ENCODE measurements at regions not wholly inside any gene's neighbourhood (a gene's known extent, or its start where the extent isn't known, plus 50 kb on each side); places are given as distances from the start of the nearest gene placed in this dataset.

DNA sequence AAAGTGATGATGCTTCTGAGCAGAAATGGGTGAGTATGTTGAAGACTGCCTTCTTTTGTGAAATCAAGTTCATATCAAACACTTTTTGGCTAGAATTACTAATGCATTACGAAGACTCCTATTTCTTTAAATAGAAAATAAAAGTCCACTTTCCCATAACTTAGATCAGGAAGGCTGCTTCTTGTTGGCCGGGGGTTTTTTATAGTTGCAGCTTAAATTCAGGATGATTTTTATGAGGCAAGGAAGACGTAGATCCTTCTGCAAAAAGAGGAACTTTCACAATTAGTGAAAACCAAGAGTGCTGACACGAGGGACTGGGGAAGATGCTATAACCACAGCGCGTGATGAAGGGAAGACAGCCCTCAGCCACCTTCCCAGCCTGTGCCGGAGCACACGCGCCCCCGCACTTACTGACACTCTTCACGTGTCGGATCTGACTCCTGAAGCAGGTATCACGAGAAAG, 206.1 kb upstream of the PRDM1 start:
- no peaks in the 10 kb centered on the region for H3K36me3 ChIP-seq (replicated peaks in 1 of 2; ENCODE audit: control insufficient read depth in 1 of 2, insufficient read depth in 2 of 2, low read length in 2 of 2)
- CTCF ChIA-PET (ENCODE audit: low intra/inter-chr PET ratio, low total read pairs) = no interaction called here
- H3K4me3 ChIP-seq (replicated peaks in 1 of 3; ENCODE audit: insufficient read depth in 1 of 3, low read depth in 2 of 3, low read length in 3 of 3) = no peak overlapping the region
- DNase-seq (ENCODE audit: low spot score) (no peak), FAIRE-seq (no peak), ATAC-seq (no peak)
- peaks cover 3 to 38% of the 10 kb centered on the region in 2 experiments; a peak in 4 of 5 replicates for H3K27me3 ChIP-seq (ENCODE audit: control insufficient read depth in 1 of 2, insufficient read depth in 2 of 2, low read length in 2 of 2)
- BruUV-seq (replicated peaks) = no TSS peak
- no peak overlapping the region for H2AFZ ChIP-seq (ENCODE audit: low read length)
- no peak for TF ChIP-seq ZNF615 (CRISPR knock-in tag; IDR thresholded peaks at IDR 0.05; ENCODE audit: borderline replicate concordance)
- H3K9ac ChIP-seq (ENCODE audit: insufficient read depth, low read depth, low read length) = no peak overlapping the region
- H3K9me3 ChIP-seq (ENCODE audit: low read length) = no peaks in the 10 kb centered on the region
- H3K27ac ChIP-seq (ENCODE audit: extremely low read length, insufficient read depth, low read length) = no peak overlapping the region
- in situ Hi-C loops (cut with HindIII; ENCODE audit: extremely low pct_ligation_motif_present, low pct_unique_long_range_greater_than_20kb) = no loop called here
- no peaks in the 10 kb centered on the region for H3K4me1 ChIP-seq (ENCODE audit: insufficient read depth, low read length)
- POLR2A ChIA-PET = no interaction called here
- H4K20me1 ChIP-seq (ENCODE audit: insufficient read depth, low read length) = no peaks in the 10 kb centered on the region
- intact Hi-C loops (cut with micrococcal nuclease; ENCODE audit: unreplicated experiment) = no loop called here
- WGBS (ENCODE audit: low lambda C conversion rate) = 35% methylated on average over 10 of the region's 13 CpGs
- no peak overlapping the region for H3K4me2 ChIP-seq (ENCODE audit: low read depth, low read length)
- H3K79me2 ChIP-seq (ENCODE audit: insufficient read depth, low read length) = no peaks in the 10 kb centered on the region

DNA sequence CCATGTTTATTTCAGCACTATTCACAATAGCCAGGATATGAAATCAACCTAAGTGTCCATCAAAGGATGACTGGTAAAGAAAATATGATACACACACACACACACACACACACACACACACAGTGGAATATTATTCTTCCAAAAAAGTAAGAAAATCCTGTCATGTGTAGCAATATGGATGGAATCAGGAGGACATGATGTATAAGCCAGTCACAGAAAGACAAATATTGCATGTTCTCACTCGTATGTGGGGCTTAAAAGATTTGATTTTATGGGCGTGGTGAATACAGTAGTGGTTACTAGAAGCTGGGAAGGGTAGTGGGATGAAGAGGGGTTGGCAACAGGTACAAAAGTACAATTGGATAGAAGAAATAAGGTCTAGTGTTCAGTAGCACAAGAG, 207.0 kb upstream of the PRDM1 start:
- Histone ChIP-seq H3K27ac (ENCODE audit: extremely low read length, insufficient read depth, low read length) (no peak overlapping the region), H3K4me3 (replicated peaks in 1 of 3; ENCODE audit: insufficient read depth in 1 of 3, low read depth in 2 of 3, low read length in 3 of 3) (no peak overlapping the region), H3K9me3 (ENCODE audit: low read length) (no peaks in the 10 kb centered on the region), H3K36me3 (replicated peaks in 1 of 2; ENCODE audit: control insufficient read depth in 1 of 2, insufficient read depth in 2 of 2, low read length in 2 of 2) (no peaks in the 10 kb centered on the region), H3K4me1 (ENCODE audit: insufficient read depth, low read length) (no peaks in the 10 kb centered on the region), H3K9ac (ENCODE audit: insufficient read depth, low read depth, low read length) (no peak overlapping the region), H4K20me1 (ENCODE audit: insufficient read depth, low read length) (no peaks in the 10 kb centered on the region), H3K4me2 (ENCODE audit: low read depth, low read length) (no peak overlapping the region), H2AFZ (ENCODE audit: low read length) (no peak overlapping the region), H3K27me3 (ENCODE audit: control insufficient read depth in 1 of 2, insufficient read depth in 2 of 2, low read length in 2 of 2) (peaks cover 1 to 38% of the 10 kb centered on the region in 2 experiments; a peak in 3 of 5 replicates), H3K79me2 (ENCODE audit: insufficient read depth, low read length) (no peaks in the 10 kb centered on the region)
- no peak for DNase-seq (ENCODE audit: low spot score)
- ATAC-seq = no peak
- CTCF ChIA-PET (ENCODE audit: low intra/inter-chr PET ratio, low total read pairs) = no interaction called here
- POLR2A ChIA-PET = no interaction called here
- no peak for FAIRE-seq
- intact Hi-C loops (cut with micrococcal nuclease; ENCODE audit: unreplicated experiment) = no loop called here
- in situ Hi-C loops (cut with HindIII; ENCODE audit: extremely low pct_ligation_motif_present, low pct_unique_long_range_greater_than_20kb) = no loop called here
- WGBS (ENCODE audit: low lambda C conversion rate) = 2% methylated on average over 2 of the region's 2 CpGs
- BruUV-seq (replicated peaks) = no TSS peak
- TF ChIP-seq, protein P1, sequence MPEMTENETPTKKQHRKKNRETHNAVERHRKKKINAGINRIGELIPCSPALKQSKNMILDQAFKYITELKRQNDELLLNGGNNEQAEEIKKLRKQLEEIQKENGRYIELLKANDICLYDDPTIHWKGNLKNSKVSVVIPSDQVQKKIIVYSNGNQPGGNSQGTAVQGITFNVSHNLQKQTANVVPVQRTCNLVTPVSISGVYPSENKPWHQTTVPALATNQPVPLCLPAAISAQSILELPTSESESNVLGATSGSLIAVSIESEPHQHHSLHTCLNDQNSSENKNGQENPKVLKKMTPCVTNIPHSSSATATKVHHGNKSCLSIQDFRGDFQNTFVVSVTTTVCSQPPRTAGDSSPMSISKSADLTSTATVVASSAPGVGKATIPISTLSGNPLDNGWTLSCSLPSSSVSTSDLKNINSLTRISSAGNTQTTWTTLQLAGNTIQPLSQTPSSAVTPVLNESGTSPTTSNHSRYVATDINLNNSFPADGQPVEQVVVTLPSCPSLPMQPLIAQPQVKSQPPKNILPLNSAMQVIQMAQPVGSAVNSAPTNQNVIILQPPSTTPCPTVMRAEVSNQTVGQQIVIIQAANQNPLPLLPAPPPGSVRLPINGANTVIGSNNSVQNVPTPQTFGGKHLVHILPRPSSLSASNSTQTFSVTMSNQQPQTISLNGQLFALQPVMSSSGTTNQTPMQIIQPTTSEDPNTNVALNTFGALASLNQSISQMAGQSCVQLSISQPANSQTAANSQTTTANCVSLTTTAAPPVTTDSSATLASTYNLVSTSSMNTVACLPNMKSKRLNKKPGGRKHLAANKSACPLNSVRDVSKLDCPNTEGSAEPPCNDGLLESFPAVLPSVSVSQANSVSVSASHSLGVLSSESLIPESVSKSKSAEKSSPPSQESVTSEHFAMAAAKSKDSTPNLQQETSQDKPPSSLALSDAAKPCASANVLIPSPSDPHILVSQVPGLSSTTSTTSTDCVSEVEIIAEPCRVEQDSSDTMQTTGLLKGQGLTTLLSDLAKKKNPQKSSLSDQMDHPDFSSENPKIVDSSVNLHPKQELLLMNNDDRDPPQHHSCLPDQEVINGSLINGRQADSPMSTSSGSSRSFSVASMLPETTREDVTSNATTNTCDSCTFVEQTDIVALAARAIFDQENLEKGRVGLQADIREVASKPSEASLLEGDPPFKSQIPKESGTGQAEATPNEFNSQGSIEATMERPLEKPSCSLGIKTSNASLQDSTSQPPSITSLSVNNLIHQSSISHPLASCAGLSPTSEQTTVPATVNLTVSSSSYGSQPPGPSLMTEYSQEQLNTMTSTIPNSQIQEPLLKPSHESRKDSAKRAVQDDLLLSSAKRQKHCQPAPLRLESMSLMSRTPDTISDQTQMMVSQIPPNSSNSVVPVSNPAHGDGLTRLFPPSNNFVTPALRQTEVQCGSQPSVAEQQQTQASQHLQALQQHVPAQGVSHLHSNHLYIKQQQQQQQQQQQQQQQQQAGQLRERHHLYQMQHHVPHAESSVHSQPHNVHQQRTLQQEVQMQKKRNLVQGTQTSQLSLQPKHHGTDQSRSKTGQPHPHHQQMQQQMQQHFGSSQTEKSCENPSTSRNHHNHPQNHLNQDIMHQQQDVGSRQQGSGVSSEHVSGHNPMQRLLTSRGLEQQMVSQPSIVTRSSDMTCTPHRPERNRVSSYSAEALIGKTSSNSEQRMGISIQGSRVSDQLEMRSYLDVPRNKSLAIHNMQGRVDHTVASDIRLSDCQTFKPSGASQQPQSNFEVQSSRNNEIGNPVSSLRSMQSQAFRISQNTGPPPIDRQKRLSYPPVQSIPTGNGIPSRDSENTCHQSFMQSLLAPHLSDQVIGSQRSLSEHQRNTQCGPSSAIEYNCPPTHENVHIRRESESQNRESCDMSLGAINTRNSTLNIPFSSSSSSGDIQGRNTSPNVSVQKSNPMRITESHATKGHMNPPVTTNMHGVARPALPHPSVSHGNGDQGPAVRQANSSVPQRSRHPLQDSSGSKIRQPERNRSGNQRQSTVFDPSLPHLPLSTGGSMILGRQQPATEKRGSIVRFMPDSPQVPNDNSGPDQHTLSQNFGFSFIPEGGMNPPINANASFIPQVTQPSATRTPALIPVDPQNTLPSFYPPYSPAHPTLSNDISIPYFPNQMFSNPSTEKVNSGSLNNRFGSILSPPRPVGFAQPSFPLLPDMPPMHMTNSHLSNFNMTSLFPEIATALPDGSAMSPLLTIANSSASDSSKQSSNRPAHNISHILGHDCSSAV (CRISPR knock-in tag; IDR thresholded peaks at IDR 0.05; ENCODE audit: borderline replicate concordance) = no peak
- no peak for TF ChIP-seq JDP2 (CRISPR knock-in tag; IDR thresholded peaks at IDR 0.05; ENCODE audit: borderline replicate concordance)
- no peak for TF ChIP-seq CBX2 (IDR thresholded peaks at IDR 0.05; ENCODE audit: low read depth, low read length)
- no peak for TF ChIP-seq CBX2 (CRISPR knock-in tag; IDR thresholded peaks at IDR 0.05; ENCODE audit: low read depth)
- TF ChIP-seq, protein P2, sequence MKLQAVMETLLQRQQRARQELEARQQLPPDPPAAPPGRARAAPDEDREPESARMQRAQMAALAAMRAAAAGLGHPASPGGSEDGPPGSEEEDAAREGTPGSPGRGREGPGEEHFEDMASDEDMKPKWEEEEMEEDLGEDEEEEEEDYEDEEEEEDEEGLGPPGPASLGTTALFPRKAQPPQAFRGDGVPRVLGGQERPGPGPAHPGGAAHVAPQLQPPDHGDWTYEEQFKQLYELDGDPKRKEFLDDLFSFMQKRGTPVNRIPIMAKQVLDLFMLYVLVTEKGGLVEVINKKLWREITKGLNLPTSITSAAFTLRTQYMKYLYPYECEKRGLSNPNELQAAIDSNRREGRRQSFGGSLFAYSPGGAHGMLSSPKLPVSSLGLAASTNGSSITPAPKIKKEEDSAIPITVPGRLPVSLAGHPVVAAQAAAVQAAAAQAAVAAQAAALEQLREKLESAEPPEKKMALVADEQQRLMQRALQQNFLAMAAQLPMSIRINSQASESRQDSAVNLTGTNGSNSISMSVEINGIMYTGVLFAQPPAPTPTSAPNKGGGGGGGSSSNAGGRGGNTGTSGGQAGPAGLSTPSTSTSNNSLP (IDR thresholded peaks at IDR 0.05; ENCODE audit: low read depth, low read length) = no peak
- TF ChIP-seq ZNF382 (CRISPR knock-in tag; IDR thresholded peaks at IDR 0.05; ENCODE audit: borderline replicate concordance) = no peak
- no peak for TF ChIP-seq NR2C2 (CRISPR knock-in tag; IDR thresholded peaks at IDR 0.05; ENCODE audit: borderline replicate concordance)
- TF ChIP-seq ZNF501 (CRISPR knock-in tag; IDR thresholded peaks at IDR 0.05) = no peak
